Motor neuron (in vitro differentiated cells): ENCODE measurements at regions not wholly inside any gene's neighbourhood (a gene's known extent, or its start where the extent isn't known, plus 50 kb on each side); places are given as distances from the start of the nearest gene placed in this dataset.
A peak's percentile ranks its signal among the peaks of the same experiment; 100 is the strongest.
"Not testable (repeated sequence)": the region's sequence is repeated elsewhere in the genome, so short reads cannot be mapped to it uniquely, and the experiment has no call there.

Experiments
- ATAC-seq, 8 experiments: fragments of 200-7000 bp; cut with Tn5 transposase; replicated peaks in 6 of 8; 2 replicates each; pipeline ENCODE4 v1.8.0; 2021; ENCODE audit warnings: mild to moderate bottlenecking in 8 of 8, moderate library complexity in 8 of 8
- H3K27ac ChIP-seq, 2 donors: fragments of 250-450 bp; sonication (Bioruptor Pico); 2 replicates each; pipeline ENCODE4 v1.9.0; 2021; ENCODE audit warnings: antibody characterized with exemption in 2 of 2, mild to moderate bottlenecking in 2 of 2, moderate library complexity in 1 of 2
- H3K4me1 ChIP-seq, 2 donors: fragments of 250-450 bp; sonication (Bioruptor Pico); replicated peaks in 1 of 2; 2 replicates each; pipeline ENCODE4 v1.6.1; 2021; ENCODE audit warnings: antibody characterized with exemption in 2 of 2, mild to moderate bottlenecking in 2 of 2, moderate library complexity in 1 of 2
- H3K4me3 ChIP-seq, 5 donors: fragments of 250-450 bp; sonication (Bioruptor Pico); 2 replicates each; pipeline ENCODE4 v1.9.0; 2021; ENCODE audit warnings: antibody characterized with exemption in 5 of 5, mild to moderate bottlenecking in 5 of 5, moderate library complexity in 4 of 5
- WGBS, 10 experiments: fragments of 450-650 bp; shearing (Covaris generic); methylation state at CpG; one replicate each; pipeline ENCODE4 v1.0.0; 2022; 5-methylcytosine and 5-hydroxymethylcytosine counted together
- in situ Hi-C, 9 experiments: fragments of 400-800 bp; cut with MboI; loops; one replicate each; pipeline ENCODE4 v1.15.0; 2021; ENCODE audit warnings: low sequenced_read_pairs in 9 of 9, low pct_unique_long_range_greater_than_20kb in 2 of 9; ENCODE audit not compliant: unreplicated experiment in 9 of 9

DNA sequence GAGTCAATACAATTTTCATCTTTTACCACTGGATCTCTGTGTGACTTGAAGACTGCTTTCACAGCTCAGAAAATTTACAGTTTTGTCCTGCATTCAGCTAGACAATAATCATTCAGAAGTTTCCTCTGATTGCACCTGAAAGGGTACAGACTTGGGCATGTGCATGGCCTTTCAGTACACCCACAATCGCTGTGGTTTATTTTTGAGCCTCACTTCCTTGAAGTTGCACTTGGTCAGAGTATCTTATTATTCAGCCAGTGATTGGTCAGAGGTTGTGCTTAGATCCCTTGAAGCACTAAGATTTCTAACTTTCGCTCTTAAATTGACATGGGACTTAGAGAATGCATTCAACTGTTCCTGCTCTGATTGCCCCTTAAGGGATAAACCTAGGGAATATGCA is 508.2 kb downstream of the FAM181B start:
- Histone ChIP-seq H3K27ac (no peak overlapping the region), H3K4me1 (no peaks in the 10 kb centered on the region), H3K4me3 (no peak overlapping the region)
- 4 to 100% (median 77%) methylated on average over 1 to 2 of the region's 2 CpGs; no CpG with 5 or more reads in 2 of the 10 experiments for WGBS, 10 experiments
- no peak for ATAC-seq
- in situ Hi-C loops = loop anchor here in 5 of 9 experiments (10.0 to 25.0 kb wide), 3 partner anchors 563 to 588 kb away; no protein-coding TSS in a partner anchor

- ATAC-seq = no peak
- H3K27ac ChIP-seq = no peak overlapping the region
- H3K4me1 ChIP-seq = no peaks in the 10 kb centered on the region
- no peak overlapping the region for H3K4me3 ChIP-seq
- 0 to 91% (median 51%) methylated on average over 1 to 3 of the region's 3 CpGs; no CpG with 5 or more reads in 2 of the 10 experiments for WGBS, 10 experiments
- in situ Hi-C loops = no loop called here
Measured at GRCh38 chr11:82216927-82217570, 516.6 kb downstream of the FAM181B start.

DNA sequence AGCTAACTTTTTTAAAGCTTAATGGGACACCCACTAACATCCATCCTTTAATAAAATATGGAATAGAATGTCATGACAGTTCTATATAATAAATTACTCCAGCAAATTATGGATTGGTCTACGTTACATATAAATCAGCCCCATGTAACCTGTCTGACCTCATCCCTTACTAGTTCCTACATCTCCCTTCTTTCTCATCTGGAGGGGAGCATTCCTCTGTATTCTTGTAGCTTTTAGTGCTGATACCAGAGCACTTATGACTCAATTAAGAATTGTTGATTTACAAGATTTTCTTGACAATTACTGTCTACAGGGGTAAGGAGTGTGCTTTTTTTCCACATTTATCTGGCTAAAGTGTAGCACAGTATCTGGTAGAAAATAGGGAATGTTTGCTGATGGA is 523.7 kb downstream of the FAM181B start:
- ATAC-seq = peak in 5 of 8 experiments; percentile 38 to 72 (median 57)
- 0 to 100% (median 63%) methylated on average over 1 of the region's 1 CpG; no CpG with 5 or more reads in 4 of the 10 experiments for WGBS, 10 experiments
- Histone ChIP-seq H3K4me3 (no peak overlapping the region), H3K4me1 (no peaks in the 10 kb centered on the region), H3K27ac (no peak overlapping the region)
- in situ Hi-C loops = no loop called here

- ATAC-seq = peak in 5 of 8 experiments; percentile 83 to 94 (median 92)
- H3K27ac ChIP-seq = no peak overlapping the region
Measured at GRCh38 chr11:82195283-82195682, 538.4 kb downstream of the FAM181B start.

GRCh38 chr11:82194521-82194920 is 539.1 kb downstream of the FAM181B start:
- WGBS, 10 experiments = 10 to 100% (median 81%) methylated on average over 1 to 6 of the region's 7 CpGs; no CpG with 5 or more reads in 2 of the 10 experiments

More at GRCh38 chr11:82195283-82195682, 538.4 kb downstream of the FAM181B start:
- 0 to 67% (median 36%) methylated on average over 1 to 3 of the region's 3 CpGs for WGBS, 10 experiments
- in situ Hi-C loops = no loop called here
- H3K4me3 ChIP-seq = no peak overlapping the region
- peaks cover 11 to 14% of the 10 kb centered on the region in 2 donors for H3K4me1 ChIP-seq

DNA sequence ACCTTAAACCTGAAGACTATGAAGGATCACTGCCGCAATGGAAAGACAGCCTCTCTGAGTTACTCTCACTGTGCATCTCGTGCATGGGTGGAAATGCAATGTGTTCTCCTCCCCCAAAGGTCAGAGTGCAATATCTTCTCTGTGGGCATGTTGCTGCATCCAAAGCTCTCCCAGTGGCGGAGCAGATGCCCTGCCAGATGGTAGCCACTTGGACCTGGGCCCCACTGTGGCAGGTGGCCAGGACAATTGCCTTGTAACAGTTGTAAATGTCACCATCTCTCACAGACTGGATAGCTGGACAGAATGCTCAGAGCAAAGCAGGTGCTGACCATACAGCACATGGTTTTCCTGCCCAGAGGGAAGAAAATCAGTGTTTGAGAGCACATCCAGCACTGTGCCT is 542.0 kb downstream of the FAM181B start:
- no peak overlapping the region for H3K27ac ChIP-seq
- no peak overlapping the region for H3K4me3 ChIP-seq
- in situ Hi-C loops = no loop called here
- H3K4me1 ChIP-seq = peaks cover 11 to 14% of the 10 kb centered on the region in 2 donors
- ATAC-seq = peak in 2 of 8 experiments; percentile 28 to 29
- 14 to 100% (median 67%) methylated on average over 1 to 3 of the region's 3 CpGs; no CpG with 5 or more reads in 4 of the 10 experiments for whole genome bisulfite sequencing, 10 experiments

More at GRCh38 chr11:82194521-82194920, 539.1 kb downstream of the FAM181B start:
- Histone ChIP-seq H3K27ac (peak overlapping the region in 1 of 2 donors; percentile 4), H3K4me3 (no peak overlapping the region), H3K4me1 (peaks cover 11 to 14% of the 10 kb centered on the region in 2 donors)
- in situ Hi-C loops = no loop called here
- no peak for ATAC-seq

- WGBS, 10 experiments = 93 to 100% (median 98%) methylated on average over 1 to 3 of the region's 3 CpGs; no CpG with 5 or more reads in 4 of the 10 experiments
- Histone ChIP-seq H3K4me3 (no peak overlapping the region), H3K4me1 (peaks cover 4 to 5% of the 10 kb centered on the region in 2 donors), H3K27ac (no peak overlapping the region)
- no peak for ATAC-seq
- in situ Hi-C loops = no loop called here
Measured at GRCh38 chr11:82185925-82186324, 547.7 kb downstream of the FAM181B start.

DNA sequence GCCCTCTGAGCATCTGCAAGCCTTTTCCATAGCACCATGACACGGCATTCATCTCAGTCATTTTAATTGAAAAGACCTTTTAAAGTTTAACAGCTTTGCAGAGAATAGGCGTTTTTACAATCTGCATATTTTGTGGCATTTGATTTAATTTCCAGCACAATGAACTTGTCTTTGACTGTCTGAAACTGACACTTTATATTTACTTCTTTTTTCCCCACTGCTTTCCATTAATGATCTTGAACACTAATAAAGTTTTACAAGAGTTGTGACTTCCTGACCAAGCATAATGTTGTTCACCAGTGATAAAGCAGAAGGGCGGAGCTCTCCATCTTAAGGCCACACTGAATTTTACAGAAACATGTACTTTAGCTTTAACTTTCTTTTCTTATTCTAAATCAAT is 548.7 kb downstream of the FAM181B start:
- H3K4me1 ChIP-seq = peaks cover 4 to 5% of the 10 kb centered on the region in 2 donors
- in situ Hi-C loops = no loop called here
- WGBS, 10 experiments = 0 to 61% (median 43%) methylated on average over 1 to 3 of the region's 3 CpGs; no CpG with 5 or more reads in 1 of the 10 experiments
- H3K27ac ChIP-seq = no peak overlapping the region
- H3K4me3 ChIP-seq = no peak overlapping the region
- ATAC-seq = no peak

DNA sequence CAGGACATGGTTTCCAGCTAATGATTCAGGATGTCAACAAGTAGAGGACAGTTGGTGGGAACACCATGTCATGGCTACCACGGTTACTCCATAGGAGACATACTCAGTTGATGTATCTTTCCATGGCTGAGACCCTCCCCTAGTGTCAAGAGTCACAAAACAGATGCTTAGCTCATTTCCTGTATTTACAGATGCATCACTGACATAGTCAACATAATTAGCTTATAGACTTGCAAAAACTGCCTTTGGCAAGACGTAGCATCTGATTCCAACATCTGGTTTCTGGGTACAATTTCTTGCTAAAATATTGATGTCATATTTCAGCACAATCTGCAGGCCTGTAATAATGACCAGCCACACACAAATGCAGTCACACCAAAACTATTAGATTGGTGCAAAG is 550.3 kb downstream of the FAM181B start:
- Histone ChIP-seq H3K27ac (no peak overlapping the region), H3K4me3 (no peak overlapping the region), H3K4me1 (peaks cover 4 to 5% of the 10 kb centered on the region in 2 donors)
- no peak for ATAC-seq
- in situ Hi-C loops = no loop called here
- 0 to 100% (median 72%) methylated on average over 1 to 2 of the region's 2 CpGs; no CpG with 5 or more reads in 4 of the 10 experiments for WGBS, 10 experiments

GRCh38 chr11:82182697-82183096 is 551.0 kb downstream of the FAM181B start:
- 13 to 100% (median 70%) methylated on average over 1 of the region's 2 CpGs; no CpG with 5 or more reads in 2 of the 10 experiments for WGBS, 10 experiments
- ATAC-seq, in situ Hi-C loops, H3K4me3 ChIP-seq, H3K27ac ChIP-seq, H3K4me1 ChIP-seq: not testable (repeated sequence)

GRCh38 chr11:82181796-82182195 is 551.9 kb downstream of the FAM181B start:
- WGBS, 10 experiments = no CpG with 5 or more reads among the region's 25 CpGs
- ATAC-seq, H3K27ac ChIP-seq, H3K4me1 ChIP-seq, H3K4me3 ChIP-seq, in situ Hi-C loops: not testable (repeated sequence)

GRCh38 chr11:82176945-82177344 is 556.7 kb downstream of the FAM181B start:
- in situ Hi-C loops = no loop called here
- ATAC-seq = no peak
- no peak overlapping the region for H3K4me3 ChIP-seq
- no peaks in the 10 kb centered on the region for H3K4me1 ChIP-seq
- H3K27ac ChIP-seq = no peak overlapping the region
- WGBS, 10 experiments = 0 to 100% (median 78%) methylated on average over 1 to 2 of the region's 2 CpGs; no CpG with 5 or more reads in 1 of the 10 experiments

- 0 to 100% (median 82%) methylated on average over 1 to 2 of the region's 2 CpGs; no CpG with 5 or more reads in 1 of the 10 experiments for WGBS, 10 experiments
- H3K4me3 ChIP-seq = no peak overlapping the region
- in situ Hi-C loops = no loop called here
- H3K4me1 ChIP-seq = no peaks in the 10 kb centered on the region
- no peak overlapping the region for H3K27ac ChIP-seq
- no peak for ATAC-seq
Measured at GRCh38 chr11:82176365-82176764, 557.3 kb downstream of the FAM181B start.
